GM10248 (cell line): ENCODE measurements at regions not wholly inside any gene's neighbourhood (a gene's known extent, or its start where the extent isn't known, plus 50 kb on each side); places are given as distances from the start of the nearest gene placed in this dataset.
"Not testable (repeated sequence)": the region's sequence is repeated elsewhere in the genome, so short reads cannot be mapped to it uniquely, and the experiment has no call there.

ENCODE experiments used
- CTCF ChIA-PET: fragments of 300-600 bp; sonication (Branson Sonifier 250); formaldehyde crosslinking; extraction: SDS; loops from one replicate; lab custom pipeline; 2021; ENCODE audit warnings: antibody characterized with exemption; lab: Yijun Ruan, JAX
- POLR2A ChIA-PET: fragments of 350-650 bp; sonication (Branson Sonifier 250); formaldehyde crosslinking; extraction: SDS; loops from one replicate; lab custom pipeline; 2020; ENCODE audit warnings: antibody characterized with exemption; lab: Yijun Ruan, JAX
- DNase-seq: peaks from one replicate; pipeline ENCODE4 v3.0.0; 2012; ENCODE audit errors: extremely low spot score
- TF ChIP-seq, protein P1 (sequence below): IDR thresholded peaks from 2 replicates; pipeline ENCODE4 v1.5.1; 2012; ENCODE audit warnings: mild to moderate bottlenecking, low read depth; ENCODE audit errors: extremely low read depth, missing control alignments, control extremely low read depth

DNA sequence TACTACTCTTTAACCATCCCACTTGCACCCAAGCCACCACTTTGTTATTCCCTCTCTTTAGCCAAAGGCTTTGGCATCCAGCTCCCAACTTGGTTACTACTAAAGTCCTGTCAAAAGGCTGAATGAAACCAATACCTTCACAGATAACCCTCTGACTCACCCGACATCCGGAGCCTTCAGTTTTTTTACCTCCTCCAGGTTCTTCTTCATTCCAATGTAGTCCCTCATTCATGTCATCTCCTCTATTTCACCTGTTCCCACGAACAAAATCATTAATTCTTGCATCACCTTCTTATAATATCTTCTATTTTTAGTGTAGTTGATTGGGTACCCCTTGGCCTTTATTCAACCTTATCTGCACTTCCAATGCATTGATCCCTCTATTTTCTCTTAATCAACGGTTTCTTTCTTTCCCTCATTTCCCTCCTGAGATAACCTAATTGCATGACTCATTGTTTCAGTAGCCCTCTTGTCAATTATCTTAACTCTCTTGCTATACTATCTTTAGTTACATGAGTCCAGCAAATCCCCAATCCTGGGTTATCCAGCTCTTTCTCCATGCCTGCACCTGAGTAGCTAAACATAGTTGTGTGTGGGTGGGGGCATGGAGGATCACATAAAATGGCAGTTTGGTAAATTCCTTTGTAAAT, 87.2 kb upstream of the COL1A2 start:
- TF ChIP-seq, protein P1, sequence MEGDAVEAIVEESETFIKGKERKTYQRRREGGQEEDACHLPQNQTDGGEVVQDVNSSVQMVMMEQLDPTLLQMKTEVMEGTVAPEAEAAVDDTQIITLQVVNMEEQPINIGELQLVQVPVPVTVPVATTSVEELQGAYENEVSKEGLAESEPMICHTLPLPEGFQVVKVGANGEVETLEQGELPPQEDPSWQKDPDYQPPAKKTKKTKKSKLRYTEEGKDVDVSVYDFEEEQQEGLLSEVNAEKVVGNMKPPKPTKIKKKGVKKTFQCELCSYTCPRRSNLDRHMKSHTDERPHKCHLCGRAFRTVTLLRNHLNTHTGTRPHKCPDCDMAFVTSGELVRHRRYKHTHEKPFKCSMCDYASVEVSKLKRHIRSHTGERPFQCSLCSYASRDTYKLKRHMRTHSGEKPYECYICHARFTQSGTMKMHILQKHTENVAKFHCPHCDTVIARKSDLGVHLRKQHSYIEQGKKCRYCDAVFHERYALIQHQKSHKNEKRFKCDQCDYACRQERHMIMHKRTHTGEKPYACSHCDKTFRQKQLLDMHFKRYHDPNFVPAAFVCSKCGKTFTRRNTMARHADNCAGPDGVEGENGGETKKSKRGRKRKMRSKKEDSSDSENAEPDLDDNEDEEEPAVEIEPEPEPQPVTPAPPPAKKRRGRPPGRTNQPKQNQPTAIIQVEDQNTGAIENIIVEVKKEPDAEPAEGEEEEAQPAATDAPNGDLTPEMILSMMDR, result no peak
- no peak for DNase-seq
- POLR2A ChIA-PET, result no interaction called here
- CTCF ChIA-PET, result no interaction called here

DNA sequence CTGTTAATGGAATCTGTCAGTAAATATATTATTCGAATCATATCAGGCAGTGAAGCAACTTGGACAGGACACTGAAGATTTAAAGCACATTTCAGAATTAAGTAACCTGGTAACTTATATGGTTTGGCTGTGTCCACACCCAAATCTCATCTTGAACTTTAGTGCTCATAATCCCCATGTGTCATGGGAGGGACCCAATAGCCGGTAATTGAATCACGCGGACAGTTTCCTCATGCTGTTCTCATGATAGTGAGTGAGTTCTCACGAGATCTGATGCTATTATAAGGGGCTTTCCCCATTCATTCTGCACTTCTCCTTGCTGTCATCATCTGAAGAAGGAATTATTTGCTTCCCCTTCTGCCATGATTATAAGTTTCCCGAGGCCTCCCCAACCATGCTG, 83.2 kb upstream of the COL1A2 start:
- ChIA-PET CTCF (no interaction called here), POLR2A (no interaction called here)
- no peak for DNase-seq
- TF ChIP-seq, protein P1, result no peak

GRCh38 chr7:94313926-94314325, 80.8 kb upstream of the COL1A2 start:
- TF ChIP-seq, protein P1, result no peak
- ChIA-PET POLR2A (no interaction called here), CTCF (no interaction called here)

GRCh38 chr7:94314413-94315410, 80.0 kb upstream of the COL1A2 start:
- TF ChIP-seq, protein P1, result no peak
- CTCF ChIA-PET, result interaction anchor here (1.1 kb wide), 1 partner anchor 10 kb away, joined by 3 read pairs; no protein-coding TSS in a partner anchor
- POLR2A ChIA-PET, result no interaction called here
- no peak for DNase-seq

More at GRCh38 chr7:94313926-94314325, 80.8 kb upstream of the COL1A2 start:
- no peak for DNase-seq

- POLR2A ChIA-PET, result interaction anchor here (0.7 kb wide), 1 partner anchor 288 kb away, joined by 5 read pairs; no protein-coding TSS in a partner anchor
- DNase-seq, CTCF ChIA-PET: not testable (repeated sequence)
Observed at GRCh38 chr7:94321138-94321537, 73.6 kb upstream of the COL1A2 start.

- no peak for DNase-seq
- TF ChIP-seq, protein P1, result no peak
- CTCF ChIA-PET, result no interaction called here
- POLR2A ChIA-PET, result no interaction called here
Observed at GRCh38 chr7:94323844-94324243, 70.9 kb upstream of the COL1A2 start.
